ENCODE measurements at regions not wholly inside any gene's neighbourhood (a gene's known extent, or its start where the extent isn't known, plus 50 kb on each side); places are given as distances from the start of the nearest gene placed in this dataset.
"Not testable (repeated sequence)": the region's sequence is repeated elsewhere in the genome, so short reads cannot be mapped to it uniquely, and the experiment has no call there.

DNA sequence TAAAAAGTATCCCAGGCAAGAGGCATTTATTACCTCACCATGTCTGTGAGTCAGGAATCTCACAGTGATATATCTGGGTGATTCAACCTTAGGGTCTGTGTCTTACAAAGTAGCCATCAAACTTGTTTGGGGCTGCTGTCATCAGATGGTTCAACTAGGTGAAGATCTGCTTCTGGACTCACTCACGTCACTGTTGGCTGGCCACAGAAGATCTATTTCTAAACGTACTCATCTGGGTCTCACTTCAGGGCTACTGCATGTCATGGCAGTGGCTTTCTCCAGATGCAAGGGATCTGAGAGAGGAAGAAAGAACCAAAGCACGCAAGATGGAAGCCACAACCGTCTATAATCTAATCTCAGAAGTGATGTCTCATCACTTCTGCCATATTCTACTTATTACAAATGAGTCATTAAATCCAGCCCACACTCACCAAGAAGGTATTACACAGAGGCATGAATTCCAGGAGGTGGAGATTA lies 267.8 kb upstream of the ANKRD50 start:
- Histone ChIP-seq H3K4me3 (ENCODE audit: low read depth, low read length, poor library complexity, severe bottlenecking) (no peak overlapping the region), H3K4me1 (ENCODE audit: insufficient read depth, low read length, severe bottlenecking) (no peaks in the 10 kb centered on the region), H3K9me3 (ENCODE audit: low read length) (no peaks in the 10 kb centered on the region), H3K79me2 (ENCODE audit: insufficient read depth, low read length) (no peaks in the 10 kb centered on the region), H3K27ac (ENCODE audit: low read depth, low read length, poor library complexity, severe bottlenecking) (no peak overlapping the region), H3K9me2 (ENCODE audit: low read depth, low read length) (no peaks in the 10 kb centered on the region), H3K36me3 (ENCODE audit: insufficient read depth, low read length) (no peaks in the 10 kb centered on the region), H2AFZ (ENCODE audit: low read length) (no peak overlapping the region), H4K20me1 (ENCODE audit: insufficient read depth, low read length) (no peaks in the 10 kb centered on the region), H3K4me2 (ENCODE audit: low read length) (no peak overlapping the region), H3F3A (ENCODE audit: insufficient read depth, low read length) (no peaks in the 10 kb centered on the region), H3K27me3 (ENCODE audit: insufficient read depth, low read length) (no peaks in the 10 kb centered on the region), H3K9ac (ENCODE audit: low read length) (no peak overlapping the region)
- TF ChIP-seq, protein P1, sequence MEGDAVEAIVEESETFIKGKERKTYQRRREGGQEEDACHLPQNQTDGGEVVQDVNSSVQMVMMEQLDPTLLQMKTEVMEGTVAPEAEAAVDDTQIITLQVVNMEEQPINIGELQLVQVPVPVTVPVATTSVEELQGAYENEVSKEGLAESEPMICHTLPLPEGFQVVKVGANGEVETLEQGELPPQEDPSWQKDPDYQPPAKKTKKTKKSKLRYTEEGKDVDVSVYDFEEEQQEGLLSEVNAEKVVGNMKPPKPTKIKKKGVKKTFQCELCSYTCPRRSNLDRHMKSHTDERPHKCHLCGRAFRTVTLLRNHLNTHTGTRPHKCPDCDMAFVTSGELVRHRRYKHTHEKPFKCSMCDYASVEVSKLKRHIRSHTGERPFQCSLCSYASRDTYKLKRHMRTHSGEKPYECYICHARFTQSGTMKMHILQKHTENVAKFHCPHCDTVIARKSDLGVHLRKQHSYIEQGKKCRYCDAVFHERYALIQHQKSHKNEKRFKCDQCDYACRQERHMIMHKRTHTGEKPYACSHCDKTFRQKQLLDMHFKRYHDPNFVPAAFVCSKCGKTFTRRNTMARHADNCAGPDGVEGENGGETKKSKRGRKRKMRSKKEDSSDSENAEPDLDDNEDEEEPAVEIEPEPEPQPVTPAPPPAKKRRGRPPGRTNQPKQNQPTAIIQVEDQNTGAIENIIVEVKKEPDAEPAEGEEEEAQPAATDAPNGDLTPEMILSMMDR (IDR thresholded peaks at IDR 0.05; ENCODE audit: low read length) = no peak
- TF ChIP-seq EZH2 (IDR thresholded peaks at IDR 0.05; ENCODE audit: borderline replicate concordance, low read length) = no peak

DNA sequence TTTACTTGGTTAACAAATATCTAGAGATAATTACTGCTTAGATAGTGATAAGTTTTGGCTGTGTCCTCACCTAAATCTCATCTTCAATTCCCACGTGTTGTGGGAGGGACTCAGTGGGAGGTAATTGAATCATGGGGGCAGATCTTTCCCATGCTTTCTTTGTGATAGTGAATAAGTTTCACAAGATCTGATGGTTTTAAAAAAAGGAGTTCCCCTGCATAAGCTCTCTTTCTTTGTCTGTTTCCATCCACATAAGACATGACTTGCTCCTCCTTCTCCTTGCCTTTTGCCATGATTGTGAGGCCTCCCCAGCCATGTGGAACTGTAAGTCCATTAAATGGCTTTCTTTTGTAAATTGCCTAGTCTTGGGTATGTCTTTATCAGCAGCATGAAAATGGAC lies 266.0 kb upstream of the ANKRD50 start:
- not testable (repeated sequence) for H3K36me3 ChIP-seq (ENCODE audit: insufficient read depth, low read length); H3K27me3 ChIP-seq (ENCODE audit: insufficient read depth, low read length); H3K4me2 ChIP-seq (ENCODE audit: low read length); H3K9ac ChIP-seq (ENCODE audit: low read length); H3K9me2 ChIP-seq (ENCODE audit: low read depth, low read length); H3K4me3 ChIP-seq (ENCODE audit: low read depth, low read length, poor library complexity, severe bottlenecking); H3K27ac ChIP-seq (ENCODE audit: low read depth, low read length, poor library complexity, severe bottlenecking); H4K20me1 ChIP-seq (ENCODE audit: insufficient read depth, low read length); H3K9me3 ChIP-seq (ENCODE audit: low read length); H3K4me1 ChIP-seq (ENCODE audit: insufficient read depth, low read length, severe bottlenecking); H3F3A ChIP-seq (ENCODE audit: insufficient read depth, low read length); H3K79me2 ChIP-seq (ENCODE audit: insufficient read depth, low read length); H2AFZ ChIP-seq (ENCODE audit: low read length)

DNA sequence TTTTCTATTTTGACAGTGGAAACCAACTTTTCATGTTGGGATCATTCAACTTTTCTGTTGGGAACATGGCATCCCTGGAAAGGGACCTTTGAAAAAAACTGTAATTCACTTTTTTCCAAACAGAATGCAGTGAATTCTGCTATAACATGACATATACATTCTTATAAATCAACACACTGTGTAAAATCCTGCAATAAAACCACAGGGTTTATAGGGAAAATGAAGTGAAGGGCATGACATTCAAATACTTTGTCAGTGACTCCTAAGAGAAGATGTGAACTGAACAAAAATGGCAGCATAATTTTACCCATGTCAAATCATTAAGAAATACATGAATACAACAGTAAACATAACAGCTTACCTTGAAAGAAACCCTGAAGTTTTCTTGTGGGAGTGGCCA lies 264.5 kb upstream of the ANKRD50 start:
- H3K79me2 ChIP-seq (ENCODE audit: insufficient read depth, low read length) = no peaks in the 10 kb centered on the region
- no peaks in the 10 kb centered on the region for H3K9me2 ChIP-seq (ENCODE audit: low read depth, low read length)
- no peaks in the 10 kb centered on the region for H3K27me3 ChIP-seq (ENCODE audit: insufficient read depth, low read length)
- no peak overlapping the region for H3K4me3 ChIP-seq (ENCODE audit: low read depth, low read length, poor library complexity, severe bottlenecking)
- H4K20me1 ChIP-seq (ENCODE audit: insufficient read depth, low read length) = no peaks in the 10 kb centered on the region
- no peaks in the 10 kb centered on the region for H3K36me3 ChIP-seq (ENCODE audit: insufficient read depth, low read length)
- no peaks in the 10 kb centered on the region for H3F3A ChIP-seq (ENCODE audit: insufficient read depth, low read length)
- no peaks in the 10 kb centered on the region for H3K4me1 ChIP-seq (ENCODE audit: insufficient read depth, low read length, severe bottlenecking)
- H3K4me2 ChIP-seq (ENCODE audit: low read length) = no peak overlapping the region
- H2AFZ ChIP-seq (ENCODE audit: low read length) = no peak overlapping the region
- TF ChIP-seq, protein P1 (IDR thresholded peaks at IDR 0.05; ENCODE audit: low read length) = no peak
- no peak for TF ChIP-seq EZH2 (IDR thresholded peaks at IDR 0.05; ENCODE audit: borderline replicate concordance, low read length)
- no peaks in the 10 kb centered on the region for H3K9me3 ChIP-seq (ENCODE audit: low read length)
- no peak overlapping the region for H3K9ac ChIP-seq (ENCODE audit: low read length)
- no peak overlapping the region for H3K27ac ChIP-seq (ENCODE audit: low read depth, low read length, poor library complexity, severe bottlenecking)

DNA sequence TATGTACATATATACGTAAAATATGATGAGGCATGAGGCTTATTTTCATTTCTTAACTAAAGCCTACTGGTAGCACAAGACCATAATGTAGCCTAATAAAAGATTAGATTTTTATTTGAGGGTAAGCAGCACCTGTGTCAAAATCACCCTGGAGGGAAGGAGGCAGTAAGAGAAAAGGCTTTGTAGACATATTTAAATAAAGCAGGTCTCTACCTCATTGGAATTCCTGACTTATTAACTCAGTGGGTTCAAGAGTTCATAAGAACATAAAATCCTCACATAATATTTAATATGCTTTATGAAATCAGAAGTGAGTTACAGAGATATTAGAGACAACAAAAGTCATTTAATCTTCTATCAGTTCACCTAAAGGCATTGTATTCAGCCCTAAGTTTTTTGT lies 261.6 kb upstream of the ANKRD50 start:
- Histone ChIP-seq H4K20me1 (ENCODE audit: insufficient read depth, low read length) (no peaks in the 10 kb centered on the region), H2AFZ (ENCODE audit: low read length) (no peak overlapping the region)

More for the DNA sequence above, 261.6 kb upstream of the ANKRD50 start:
- Histone ChIP-seq H3K9me2 (ENCODE audit: low read depth, low read length) (no peaks in the 10 kb centered on the region), H3K27me3 (ENCODE audit: insufficient read depth, low read length) (no peaks in the 10 kb centered on the region), H3K79me2 (ENCODE audit: insufficient read depth, low read length) (no peaks in the 10 kb centered on the region), H3K9ac (ENCODE audit: low read length) (no peak overlapping the region), H3K4me2 (ENCODE audit: low read length) (no peak overlapping the region), H3K27ac (ENCODE audit: low read depth, low read length, poor library complexity, severe bottlenecking) (no peak overlapping the region), H3F3A (ENCODE audit: insufficient read depth, low read length) (no peaks in the 10 kb centered on the region), H3K4me1 (ENCODE audit: insufficient read depth, low read length, severe bottlenecking) (no peaks in the 10 kb centered on the region), H3K9me3 (ENCODE audit: low read length) (no peaks in the 10 kb centered on the region), H3K4me3 (ENCODE audit: low read depth, low read length, poor library complexity, severe bottlenecking) (no peak overlapping the region), H3K36me3 (ENCODE audit: insufficient read depth, low read length) (no peaks in the 10 kb centered on the region)
- TF ChIP-seq EZH2 (IDR thresholded peaks at IDR 0.05; ENCODE audit: borderline replicate concordance, low read length) = no peak
- TF ChIP-seq, protein P1 (IDR thresholded peaks at IDR 0.05; ENCODE audit: low read length) = no peak

Measured in OCI-LY1 (cell line).